H9 (cell line): ENCODE measurements at regions not wholly inside any gene's neighbourhood (a gene's known extent, or its start where the extent isn't known, plus 50 kb on each side); places are given as distances from the start of the nearest gene placed in this dataset.

Experiments
- DNase-seq: peaks from one replicate; pipeline ENCODE4 v3.0.0-alpha.2; 2017
- H2AFZ ChIP-seq: one replicate; pipeline ENCODE4 v1.6.1; 2013; ENCODE audit warnings: mild to moderate bottlenecking, low read length, control low read depth, moderate library complexity
- H2AK5ac ChIP-seq: 2 replicates; pipeline ENCODE4 v1.6.1; 2013; ENCODE audit warnings: low read length, control low read depth, mixed read lengths; ENCODE audit not compliant: insufficient read length
- H2BK120ac ChIP-seq: one replicate; pipeline ENCODE4 v1.6.1; 2013; ENCODE audit warnings: low read depth, mild to moderate bottlenecking, low read length, control low read depth, inconsistent platforms; ENCODE audit not compliant: poor library complexity, severe bottlenecking
- H2BK12ac ChIP-seq: 2 replicates; pipeline ENCODE4 v1.6.1; 2013; ENCODE audit warnings: low read length, control low read depth, mixed read lengths, low read depth; ENCODE audit not compliant: insufficient read length
- H2BK15ac ChIP-seq: 2 replicates; pipeline ENCODE4 v1.6.1; 2013; ENCODE audit warnings: low read depth, low read length, control low read depth
- H2BK20ac ChIP-seq: one replicate; pipeline ENCODE4 v1.6.1; 2013; ENCODE audit warnings: low read depth, mild to moderate bottlenecking, low read length, control low read depth, inconsistent platforms; ENCODE audit not compliant: poor library complexity, severe bottlenecking
- H2BK5ac ChIP-seq: 2 replicates; pipeline ENCODE4 v1.6.1; 2013; ENCODE audit warnings: low read length, control low read depth, mixed read lengths; ENCODE audit not compliant: insufficient read length
- H3K14ac ChIP-seq: 2 replicates; pipeline ENCODE4 v1.6.1; 2013; ENCODE audit warnings: low read length, control low read depth; ENCODE audit not compliant: insufficient read depth
- H3K18ac ChIP-seq: 2 replicates; pipeline ENCODE4 v1.6.1; 2013; ENCODE audit warnings: low read depth, mild to moderate bottlenecking, mixed read lengths, low read length, control low read depth; ENCODE audit not compliant: insufficient read length
- H3K23ac ChIP-seq: 2 replicates; pipeline ENCODE4 v1.6.1; 2013; ENCODE audit warnings: low read length, control low read depth, mixed read lengths, low read depth; ENCODE audit not compliant: insufficient read length
- H3K23me2 ChIP-seq: 2 replicates; pipeline ENCODE4 v1.6.1; 2013; ENCODE audit warnings: low read depth, mild to moderate bottlenecking, mixed read lengths, low read length, control low read depth; ENCODE audit not compliant: insufficient read length, poor library complexity, severe bottlenecking
- H3K27ac ChIP-seq: 2 replicates; pipeline ENCODE4 v1.5.1; 2013; ENCODE audit warnings: low read length, control low read depth, mixed read lengths, low read depth; ENCODE audit not compliant: insufficient read length
- H3K27me3 ChIP-seq: 2 replicates; pipeline ENCODE4 v1.6.1; 2013; ENCODE audit warnings: low read length, control low read depth, inconsistent platforms; ENCODE audit not compliant: insufficient read depth
- H3K4ac ChIP-seq: 2 replicates; pipeline ENCODE4 v1.6.1; 2013; ENCODE audit warnings: low read depth, mild to moderate bottlenecking, control low read depth, inconsistent platforms, low read length, moderate library complexity
- H3K4me1 ChIP-seq: 2 replicates; pipeline ENCODE4 v1.6.1; 2013; ENCODE audit warnings: low read length, control low read depth, inconsistent platforms; ENCODE audit not compliant: insufficient read depth
- H3K4me2 ChIP-seq: 2 replicates; pipeline ENCODE4 v1.6.1; 2013; ENCODE audit warnings: low read length, control low read depth, mixed read lengths; ENCODE audit not compliant: insufficient read length, insufficient read depth
- H3K56ac ChIP-seq: 2 replicates; pipeline ENCODE4 v1.6.1; 2013; ENCODE audit warnings: low read depth, mild to moderate bottlenecking, mixed read lengths, low read length, control low read depth; ENCODE audit not compliant: insufficient read length
- H3K79me1 ChIP-seq: 2 replicates; pipeline ENCODE4 v1.6.1; 2013; ENCODE audit warnings: low read depth, mild to moderate bottlenecking, moderate library complexity, low read length, control low read depth, inconsistent platforms; ENCODE audit not compliant: insufficient read depth, poor library complexity, severe bottlenecking
- H3K79me2 ChIP-seq: 2 replicates; pipeline ENCODE4 v1.6.1; 2013; ENCODE audit warnings: low read length, control low read depth, inconsistent platforms; ENCODE audit not compliant: insufficient read depth
- H3K9ac ChIP-seq: 2 replicates; pipeline ENCODE4 v1.6.1; 2013; ENCODE audit warnings: low read length, control low read depth, mixed read lengths; ENCODE audit not compliant: insufficient read length; ENCODE audit errors: extremely low read depth
- H3K9me3 ChIP-seq: one replicate; pipeline ENCODE4 v1.6.1; 2013; ENCODE audit warnings: low read depth, low read length, inconsistent platforms; ENCODE audit not compliant: control insufficient read depth
- H3T11ph ChIP-seq: one replicate; pipeline ENCODE4 v1.6.1; 2013; ENCODE audit warnings: mild to moderate bottlenecking, low read length, control low read depth, inconsistent platforms
- H4K20me1 ChIP-seq: one replicate; pipeline ENCODE4 v1.6.1; 2013; ENCODE audit not compliant: control insufficient read depth, insufficient read length, insufficient read depth
- H4K5ac ChIP-seq: 2 replicates; pipeline ENCODE4 v1.6.1; 2013; ENCODE audit warnings: low read depth, mild to moderate bottlenecking, mixed read lengths, low read length, control low read depth; ENCODE audit not compliant: insufficient read length
- H4K8ac ChIP-seq: replicated peaks from 2 replicates; pipeline ENCODE4 v1.6.1; 2013; ENCODE audit warnings: low read length, control low read depth, mixed read lengths, low read depth; ENCODE audit not compliant: insufficient read length
- H4K91ac ChIP-seq: 2 replicates; pipeline ENCODE4 v1.6.1; 2013; ENCODE audit warnings: low read depth, mild to moderate bottlenecking, moderate library complexity, mixed read lengths, low read length, control low read depth; ENCODE audit not compliant: insufficient read length
- H3K27ac Mint-ChIP-seq, 3 experiments: 2 replicates in 2 of 3; 3 replicates in 1 of 3; pipeline ENCODE4 v1.8.0; 2020 to 2021; ENCODE audit warnings: mixed read lengths in 3 of 3, mild to moderate bottlenecking in 1 of 3, moderate library complexity in 1 of 3
- H3K27me3 Mint-ChIP-seq: 2 replicates; pipeline ENCODE4 v1.8.0; 2021; ENCODE audit warnings: low read depth, mild to moderate bottlenecking, moderate library complexity, mixed read lengths
- H3K36me3 Mint-ChIP-seq, 3 experiments: 2 replicates in 2 of 3; 3 replicates in 1 of 3; pipeline ENCODE4 v1.8.0; 2020 to 2021; ENCODE audit warnings: low read depth in 3 of 3, mixed read lengths in 3 of 3; ENCODE audit not compliant: insufficient read depth in 1 of 3
- H3K4me1 Mint-ChIP-seq, 2 experiments: 2 replicates each; pipeline ENCODE4 v1.8.0; 2020; ENCODE audit warnings: mixed read lengths in 2 of 2
- H3K4me3 Mint-ChIP-seq, 2 experiments: 2 replicates in 1 of 2; 3 replicates in 1 of 2; pipeline ENCODE4 v1.8.0; 2020 to 2021; ENCODE audit warnings: mild to moderate bottlenecking in 2 of 2, mixed read lengths in 2 of 2, moderate library complexity in 1 of 2
- H3K9me3 Mint-ChIP-seq, 2 experiments: 2 replicates in 1 of 2; 3 replicates in 1 of 2; pipeline ENCODE4 v1.8.0; 2020; ENCODE audit warnings: mild to moderate bottlenecking in 2 of 2, mixed read lengths in 2 of 2, moderate library complexity in 1 of 2
- CTCF ChIP-seq: fragments of 200-600 bp; sonication (generic); conservative IDR thresholded peaks from 3 replicates; pipeline ENCODE4 v1.8.0; 2021; ENCODE audit warnings: antibody characterized with exemption, mild to moderate bottlenecking
- WGBS: extraction: QIAGEN DNeasy Blood & Tissue Kit; methylation state at CpG from one replicate; pipeline ENCODE4 v1.1.7; 2013; ENCODE audit warnings: missing lambda C conversion rate, low lambda C conversion rate, mixed read lengths; ENCODE audit not compliant: insufficient read length; ENCODE audit errors: extremely low coverage; 5-methylcytosine and 5-hydroxymethylcytosine counted together

GRCh38 chr12:58576081-58576480 is 344.2 kb downstream of the LRIG3 start:
- Histone ChIP-seq H3K79me2 (no peaks in the 10 kb centered on the region), H4K20me1 (no peaks in the 10 kb centered on the region), H3K9ac (no peak overlapping the region), H2BK120ac (no peak overlapping the region), H4K5ac (no peak overlapping the region), H3K4me2 (no peak overlapping the region), H3K4ac (no peak overlapping the region), H2BK5ac (no peak overlapping the region), H3K9me3 (no peaks in the 10 kb centered on the region), H3K23me2 (no peaks in the 10 kb centered on the region), H2BK15ac (no peak overlapping the region), H3T11ph (no peak overlapping the region), H3K4me1 (no peaks in the 10 kb centered on the region), H3K79me1 (no peaks in the 10 kb centered on the region), H4K8ac (no peak overlapping the region), H3K23ac (no peak overlapping the region), H2AFZ (no peak overlapping the region), H3K14ac (no peak overlapping the region), H3K27me3 (no peaks in the 10 kb centered on the region), H2BK12ac (no peak overlapping the region), H3K27ac (no peak overlapping the region), H3K56ac (no peak overlapping the region), H3K18ac (no peak overlapping the region), H4K91ac (no peak overlapping the region), H2BK20ac (no peak overlapping the region), H2AK5ac (no peak overlapping the region)
- Mint-ChIP-seq H3K4me1 (no peaks in the 10 kb centered on the region), H3K36me3 (no peaks in the 10 kb centered on the region), H3K4me3 (no peak overlapping the region), H3K9me3 (no peaks in the 10 kb centered on the region), H3K27me3 (no peaks in the 10 kb centered on the region), H3K27ac (no peak overlapping the region)
- DNase-seq: no peak
- no CpG with 5 or more reads among the region's 5 CpGs for WGBS
- TF ChIP-seq CTCF: no peak
